ENCODE measurements at regions not wholly inside any gene's neighbourhood (a gene's known extent, or its start where the extent isn't known, plus 50 kb on each side); places are given as distances from the start of the nearest gene placed in this dataset.

DNA sequence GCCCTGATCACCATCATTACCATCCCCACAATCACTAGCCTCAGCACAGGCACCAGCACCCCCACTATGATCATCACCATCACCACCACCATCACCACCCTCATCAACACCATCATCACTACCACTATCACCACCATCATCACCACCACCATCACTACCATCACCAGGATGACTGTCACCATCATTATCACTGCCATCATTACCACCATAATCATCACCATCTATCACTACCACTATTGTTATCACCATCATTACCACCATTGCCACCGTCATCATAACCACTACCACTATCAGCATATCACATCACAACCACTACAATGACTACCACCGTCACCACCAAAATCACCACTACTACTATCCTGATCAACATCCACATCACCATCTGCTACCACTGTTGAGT lies 57.3 kb upstream of the CASZ1 start:
- TF ChIP-seq, protein P1, sequence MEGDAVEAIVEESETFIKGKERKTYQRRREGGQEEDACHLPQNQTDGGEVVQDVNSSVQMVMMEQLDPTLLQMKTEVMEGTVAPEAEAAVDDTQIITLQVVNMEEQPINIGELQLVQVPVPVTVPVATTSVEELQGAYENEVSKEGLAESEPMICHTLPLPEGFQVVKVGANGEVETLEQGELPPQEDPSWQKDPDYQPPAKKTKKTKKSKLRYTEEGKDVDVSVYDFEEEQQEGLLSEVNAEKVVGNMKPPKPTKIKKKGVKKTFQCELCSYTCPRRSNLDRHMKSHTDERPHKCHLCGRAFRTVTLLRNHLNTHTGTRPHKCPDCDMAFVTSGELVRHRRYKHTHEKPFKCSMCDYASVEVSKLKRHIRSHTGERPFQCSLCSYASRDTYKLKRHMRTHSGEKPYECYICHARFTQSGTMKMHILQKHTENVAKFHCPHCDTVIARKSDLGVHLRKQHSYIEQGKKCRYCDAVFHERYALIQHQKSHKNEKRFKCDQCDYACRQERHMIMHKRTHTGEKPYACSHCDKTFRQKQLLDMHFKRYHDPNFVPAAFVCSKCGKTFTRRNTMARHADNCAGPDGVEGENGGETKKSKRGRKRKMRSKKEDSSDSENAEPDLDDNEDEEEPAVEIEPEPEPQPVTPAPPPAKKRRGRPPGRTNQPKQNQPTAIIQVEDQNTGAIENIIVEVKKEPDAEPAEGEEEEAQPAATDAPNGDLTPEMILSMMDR (IDR thresholded peaks at IDR 0.05; ENCODE audit: borderline replicate concordance, extremely low read depth, low read length, poor library complexity, severe bottlenecking) = no peak
- TF ChIP-seq EZH2 (IDR thresholded peaks at IDR 0.05; ENCODE audit: borderline replicate concordance, low read depth, low read length, severe bottlenecking) = no peak

Measured in DND-41 (cell line).